ENCODE measurements at regions not wholly inside any gene's neighbourhood (a gene's known extent, or its start where the extent isn't known, plus 50 kb on each side); places are given as distances from the start of the nearest gene placed in this dataset.

GRCh38 chr10:58106211-58107035 is 161.3 kb downstream of the IPMK start:
- Histone ChIP-seq H3K27ac (ENCODE audit: low read depth in 2 of 2, low read length in 2 of 2) (no peak overlapping the region), H3K36me3 (ENCODE audit: control insufficient read depth in 2 of 3, insufficient read depth in 3 of 3, low read length in 3 of 3) (no peaks in the 10 kb centered on the region), H3K27me3 (ENCODE audit: control insufficient read depth, insufficient read depth, low read length) (no peaks in the 10 kb centered on the region), H3K9me3 (ENCODE audit: control insufficient read depth in 2 of 3, insufficient read depth in 1 of 3, low read length in 3 of 3) (no peaks in the 10 kb centered on the region), H3K4me1 (ENCODE audit: control insufficient read depth in 2 of 3, insufficient read depth in 2 of 3, low read depth in 1 of 3, low read length in 3 of 3) (no peaks in the 10 kb centered on the region), H3K4me3 (ENCODE audit: low read length in 3 of 3) (no peak overlapping the region), H3K9ac (ENCODE audit: low read length in 3 of 3) (no peak overlapping the region)
- intact Hi-C loops (cut with DNase I), result no loop called here
- no peak for FAIRE-seq
- peak in 1 of 5 donors; percentile 64 for DNase-seq
- TF ChIP-seq CTCF (IDR thresholded peaks at IDR 0.05; ENCODE audit: borderline replicate concordance, extremely low read depth, insufficient read depth), result no peak

GRCh38 chr10:58104351-58104751 is 163.3 kb downstream of the IPMK start:
- DNase-seq, result no peak
- no peaks in the 10 kb centered on the region for H3K36me3 ChIP-seq (ENCODE audit: control insufficient read depth in 2 of 3, insufficient read depth in 3 of 3, low read length in 3 of 3)
- H3K27ac ChIP-seq (ENCODE audit: low read depth in 2 of 2, low read length in 2 of 2), result no peak overlapping the region
- H3K4me3 ChIP-seq (ENCODE audit: low read length in 3 of 3), result no peak overlapping the region
- no peaks in the 10 kb centered on the region for H3K27me3 ChIP-seq (ENCODE audit: control insufficient read depth, insufficient read depth, low read length)
- H3K4me1 ChIP-seq (ENCODE audit: control insufficient read depth in 2 of 3, insufficient read depth in 2 of 3, low read depth in 1 of 3, low read length in 3 of 3), result no peaks in the 10 kb centered on the region
- no peaks in the 10 kb centered on the region for H3K9me3 ChIP-seq (ENCODE audit: control insufficient read depth in 2 of 3, insufficient read depth in 1 of 3, low read length in 3 of 3)
- no peak for TF ChIP-seq CTCF (IDR thresholded peaks at IDR 0.05; ENCODE audit: borderline replicate concordance, extremely low read depth, insufficient read depth)
- intact Hi-C loops (cut with DNase I), result no loop called here
- no peak overlapping the region for H3K9ac ChIP-seq (ENCODE audit: low read length in 3 of 3)
- no peak for FAIRE-seq

- FAIRE-seq (no peak), DNase-seq (no peak)
- no peak for TF ChIP-seq CTCF (IDR thresholded peaks at IDR 0.05; ENCODE audit: borderline replicate concordance, extremely low read depth, insufficient read depth)
- Histone ChIP-seq H3K9me3 (ENCODE audit: control insufficient read depth in 2 of 3, insufficient read depth in 1 of 3, low read length in 3 of 3) (no peaks in the 10 kb centered on the region), H3K4me1 (ENCODE audit: control insufficient read depth in 2 of 3, insufficient read depth in 2 of 3, low read depth in 1 of 3, low read length in 3 of 3) (no peaks in the 10 kb centered on the region), H3K4me3 (ENCODE audit: low read length in 3 of 3) (no peak overlapping the region), H3K9ac (ENCODE audit: low read length in 3 of 3) (no peak overlapping the region), H3K27me3 (ENCODE audit: control insufficient read depth, insufficient read depth, low read length) (no peaks in the 10 kb centered on the region), H3K27ac (ENCODE audit: low read depth in 2 of 2, low read length in 2 of 2) (no peak overlapping the region), H3K36me3 (ENCODE audit: control insufficient read depth in 2 of 3, insufficient read depth in 3 of 3, low read length in 3 of 3) (no peaks in the 10 kb centered on the region)
- intact Hi-C loops (cut with DNase I), result no loop called here
Observed at GRCh38 chr10:58102897-58103296, 164.8 kb downstream of the IPMK start.

Measured in kidney (tissue), 13 donors.